ENCODE measurements at regions not wholly inside any gene's neighbourhood (a gene's known extent, or its start where the extent isn't known, plus 50 kb on each side); places are given as distances from the start of the nearest gene placed in this dataset.

- Histone ChIP-seq H3K27me3 (no peaks in the 10 kb centered on the region), H3K4me2 (no peak overlapping the region), H3K9me3 (ENCODE audit: low read depth) (no peaks in the 10 kb centered on the region), H4K20me1 (ENCODE audit: insufficient read depth, poor library complexity, severe bottlenecking) (no peaks in the 10 kb centered on the region), H3K79me2 (no peaks in the 10 kb centered on the region), H2AFZ (no peak overlapping the region), H3K4me3 (no peak overlapping the region), H3K4me1 (ENCODE audit: insufficient read depth) (peaks cover 15% of the 10 kb centered on the region), H3K36me3 (replicated peaks; ENCODE audit: insufficient read depth, low read depth) (no peaks in the 10 kb centered on the region), H3K27ac (peak overlapping the region; percentile 7), H3K9me2 (replicated peaks; ENCODE audit: insufficient read depth) (no peaks in the 10 kb centered on the region)
- DNase-seq (ENCODE audit: low spot score) = no peak
- 53% methylated on average over 3 of the region's 3 CpGs for WGBS (ENCODE audit: low lambda C conversion rate, missing lambda C conversion rate)
- no peak for TF ChIP-seq CTCF (IDR thresholded peaks at IDR 0.05; ENCODE audit: poor library complexity)
- TF ChIP-seq EZH2 (IDR thresholded peaks at IDR 0.05; ENCODE audit: borderline replicate concordance) = no peak
- TF ChIP-seq EZH2phosphoT487 (IDR thresholded peaks at IDR 0.05; ENCODE audit: low read depth, severe bottlenecking, unreplicated experiment) = no peak
These were observed 210.7 kb upstream of the COPS8 start for GRCh38 chr2:236874866-236875481.

GRCh38 chr2:236875906-236876505 is 209.7 kb upstream of the COPS8 start:
- peak; percentile 62 for DNase-seq (ENCODE audit: low spot score)
- WGBS (ENCODE audit: low lambda C conversion rate, missing lambda C conversion rate) = 66% methylated on average over 16 of the region's 16 CpGs
- H2AFZ ChIP-seq = no peak overlapping the region
- no peak overlapping the region for H3K4me3 ChIP-seq
- H3K79me2 ChIP-seq = no peaks in the 10 kb centered on the region
- H3K36me3 ChIP-seq (replicated peaks; ENCODE audit: insufficient read depth, low read depth) = no peaks in the 10 kb centered on the region
- TF ChIP-seq EZH2 (IDR thresholded peaks at IDR 0.05; ENCODE audit: borderline replicate concordance) (no peak), CTCF (IDR thresholded peaks at IDR 0.05; ENCODE audit: poor library complexity) (no peak), EZH2phosphoT487 (IDR thresholded peaks at IDR 0.05; ENCODE audit: low read depth, severe bottlenecking, unreplicated experiment) (no peak)
- no peaks in the 10 kb centered on the region for H3K9me3 ChIP-seq (ENCODE audit: low read depth)
- peaks cover 15% of the 10 kb centered on the region for H3K4me1 ChIP-seq (ENCODE audit: insufficient read depth)
- no peaks in the 10 kb centered on the region for H3K9me2 ChIP-seq (replicated peaks; ENCODE audit: insufficient read depth)
- H3K27ac ChIP-seq = peak overlapping the region; percentile 5
- no peak overlapping the region for H3K4me2 ChIP-seq
- H4K20me1 ChIP-seq (ENCODE audit: insufficient read depth, poor library complexity, severe bottlenecking) = no peaks in the 10 kb centered on the region
- no peaks in the 10 kb centered on the region for H3K27me3 ChIP-seq

GRCh38 chr2:236876642-236877041 is 209.0 kb upstream of the COPS8 start:
- Histone ChIP-seq H3K4me1 (ENCODE audit: insufficient read depth) (peaks cover 15% of the 10 kb centered on the region), H3K36me3 (replicated peaks; ENCODE audit: insufficient read depth, low read depth) (no peaks in the 10 kb centered on the region), H3K9me3 (ENCODE audit: low read depth) (no peaks in the 10 kb centered on the region), H3K27me3 (no peaks in the 10 kb centered on the region), H3K4me3 (no peak overlapping the region), H4K20me1 (ENCODE audit: insufficient read depth, poor library complexity, severe bottlenecking) (no peaks in the 10 kb centered on the region), H3K4me2 (no peak overlapping the region), H3K79me2 (no peaks in the 10 kb centered on the region), H3K27ac (peak overlapping the region; percentile 5), H3K9me2 (replicated peaks; ENCODE audit: insufficient read depth) (no peaks in the 10 kb centered on the region), H2AFZ (no peak overlapping the region)
- 63% methylated on average over 4 of the region's 4 CpGs for WGBS (ENCODE audit: low lambda C conversion rate, missing lambda C conversion rate)
- no peak for TF ChIP-seq EZH2phosphoT487 (IDR thresholded peaks at IDR 0.05; ENCODE audit: low read depth, severe bottlenecking, unreplicated experiment)
- no peak for TF ChIP-seq EZH2 (IDR thresholded peaks at IDR 0.05; ENCODE audit: borderline replicate concordance)
- no peak for TF ChIP-seq CTCF (IDR thresholded peaks at IDR 0.05; ENCODE audit: poor library complexity)
- no peak for DNase-seq (ENCODE audit: low spot score)
